ENCODE measurements at regions not wholly inside any gene's neighbourhood (a gene's known extent, or its start where the extent isn't known, plus 50 kb on each side); places are given as distances from the start of the nearest gene placed in this dataset.

DNA sequence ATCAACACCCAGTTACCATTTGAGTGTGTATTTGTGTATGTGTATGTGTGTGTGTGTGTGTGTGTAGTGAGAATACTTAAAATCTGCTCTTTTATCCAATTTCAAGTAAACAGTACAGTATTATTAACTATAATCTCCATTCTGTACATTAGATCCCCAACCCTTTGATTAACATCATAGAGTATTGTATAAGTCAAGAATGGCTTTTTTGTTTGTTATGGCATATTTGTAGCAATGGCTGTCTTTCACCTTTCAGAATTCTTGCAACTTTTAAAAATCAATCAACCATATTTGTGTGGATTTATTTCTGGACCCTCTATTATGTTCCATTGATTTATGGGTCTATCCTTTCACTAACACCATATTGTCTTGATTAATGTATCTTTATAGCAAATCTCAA is 779.3 kb upstream of the MIR17HG start:
- H3K27me3 ChIP-seq (ENCODE audit: insufficient read depth, low read length) = no peaks in the 10 kb centered on the region
- no peak for DNase-seq (ENCODE audit: insufficient read length, low spot score, missing footprints)
- H2AFZ ChIP-seq (ENCODE audit: low read length) = no peak overlapping the region
- no peaks in the 10 kb centered on the region for H3K79me2 ChIP-seq (ENCODE audit: insufficient read depth, low read length)
- H3K9me3 ChIP-seq (ENCODE audit: low read depth, low read length) = no peaks in the 10 kb centered on the region
- no peak overlapping the region for H3K4me3 ChIP-seq (ENCODE audit: insufficient read depth, low read length)
- no peaks in the 10 kb centered on the region for H3K36me3 ChIP-seq (ENCODE audit: insufficient read depth, low read length)
- H3K4me1 ChIP-seq (ENCODE audit: insufficient read depth, low read length) = no peaks in the 10 kb centered on the region
- TF ChIP-seq, protein P1, sequence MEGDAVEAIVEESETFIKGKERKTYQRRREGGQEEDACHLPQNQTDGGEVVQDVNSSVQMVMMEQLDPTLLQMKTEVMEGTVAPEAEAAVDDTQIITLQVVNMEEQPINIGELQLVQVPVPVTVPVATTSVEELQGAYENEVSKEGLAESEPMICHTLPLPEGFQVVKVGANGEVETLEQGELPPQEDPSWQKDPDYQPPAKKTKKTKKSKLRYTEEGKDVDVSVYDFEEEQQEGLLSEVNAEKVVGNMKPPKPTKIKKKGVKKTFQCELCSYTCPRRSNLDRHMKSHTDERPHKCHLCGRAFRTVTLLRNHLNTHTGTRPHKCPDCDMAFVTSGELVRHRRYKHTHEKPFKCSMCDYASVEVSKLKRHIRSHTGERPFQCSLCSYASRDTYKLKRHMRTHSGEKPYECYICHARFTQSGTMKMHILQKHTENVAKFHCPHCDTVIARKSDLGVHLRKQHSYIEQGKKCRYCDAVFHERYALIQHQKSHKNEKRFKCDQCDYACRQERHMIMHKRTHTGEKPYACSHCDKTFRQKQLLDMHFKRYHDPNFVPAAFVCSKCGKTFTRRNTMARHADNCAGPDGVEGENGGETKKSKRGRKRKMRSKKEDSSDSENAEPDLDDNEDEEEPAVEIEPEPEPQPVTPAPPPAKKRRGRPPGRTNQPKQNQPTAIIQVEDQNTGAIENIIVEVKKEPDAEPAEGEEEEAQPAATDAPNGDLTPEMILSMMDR (IDR thresholded peaks at IDR 0.05; ENCODE audit: extremely low read depth, low read depth, low read length) = no peak
- H3K4me2 ChIP-seq (ENCODE audit: insufficient read depth, low read length) = no peak overlapping the region
- H4K20me1 ChIP-seq (ENCODE audit: insufficient read depth, low read length) = no peaks in the 10 kb centered on the region
- H3K27ac ChIP-seq (ENCODE audit: low read depth, low read length) = no peak overlapping the region

DNA sequence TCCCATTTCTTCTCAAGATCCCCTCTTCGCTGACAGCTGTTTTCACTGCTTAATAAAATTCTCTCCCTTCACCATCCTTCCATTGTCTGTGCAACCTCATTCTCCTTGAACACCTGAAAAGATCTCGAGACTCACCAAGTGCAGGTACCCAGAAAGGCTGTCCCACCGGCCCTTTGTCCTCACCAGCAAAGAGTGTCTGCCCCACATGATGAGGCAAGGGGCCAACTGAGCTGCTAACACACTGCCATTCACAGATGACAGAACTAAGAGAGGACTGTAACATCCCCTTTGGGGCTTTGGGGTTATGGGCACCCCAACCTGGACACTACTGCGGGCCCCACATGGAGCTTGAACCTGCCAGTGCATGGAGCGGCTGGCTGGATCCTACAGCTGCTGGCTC is 771.4 kb upstream of the MIR17HG start:
- H3K4me1 ChIP-seq (ENCODE audit: insufficient read depth, low read length) = no peaks in the 10 kb centered on the region

DNA sequence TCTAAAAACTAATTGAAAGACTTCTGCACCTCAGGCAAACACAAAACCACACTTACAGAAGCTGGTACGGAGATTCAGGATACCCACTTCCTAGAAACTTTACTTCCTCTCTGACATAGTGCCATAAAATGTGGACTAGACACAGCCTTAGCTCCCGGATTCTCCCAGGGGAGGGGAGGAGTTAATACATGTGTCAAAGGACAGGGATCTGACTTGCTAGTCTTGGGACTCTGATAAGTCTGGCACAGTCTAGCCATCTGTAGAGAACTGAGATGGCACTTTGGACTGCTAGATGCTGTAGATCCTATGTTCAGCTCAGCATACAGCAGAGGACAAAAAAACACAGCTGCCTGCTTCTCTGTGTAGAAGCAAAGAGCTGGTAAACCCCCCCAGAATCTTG is 769.8 kb upstream of the MIR17HG start:
- Histone ChIP-seq H4K20me1 (ENCODE audit: insufficient read depth, low read length) (no peaks in the 10 kb centered on the region), H3K36me3 (ENCODE audit: insufficient read depth, low read length) (no peaks in the 10 kb centered on the region), H3K79me2 (ENCODE audit: insufficient read depth, low read length) (no peaks in the 10 kb centered on the region), H3K27me3 (ENCODE audit: insufficient read depth, low read length) (no peaks in the 10 kb centered on the region), H3K4me2 (ENCODE audit: insufficient read depth, low read length) (no peak overlapping the region), H3K9me3 (ENCODE audit: low read depth, low read length) (peaks cover 6% of the 10 kb centered on the region), H3K27ac (ENCODE audit: low read depth, low read length) (no peak overlapping the region), H3K4me3 (ENCODE audit: insufficient read depth, low read length) (no peak overlapping the region), H3K4me1 (ENCODE audit: insufficient read depth, low read length) (no peaks in the 10 kb centered on the region), H2AFZ (ENCODE audit: low read length) (no peak overlapping the region)
- no peak for DNase-seq (ENCODE audit: insufficient read length, low spot score, missing footprints)
- TF ChIP-seq, protein P1 (IDR thresholded peaks at IDR 0.05; ENCODE audit: extremely low read depth, low read depth, low read length) = no peak

More for the DNA sequence above, 771.4 kb upstream of the MIR17HG start:
- no peaks in the 10 kb centered on the region for H3K36me3 ChIP-seq (ENCODE audit: insufficient read depth, low read length)
- H3K27me3 ChIP-seq (ENCODE audit: insufficient read depth, low read length) = no peaks in the 10 kb centered on the region
- no peaks in the 10 kb centered on the region for H3K79me2 ChIP-seq (ENCODE audit: insufficient read depth, low read length)
- DNase-seq (ENCODE audit: insufficient read length, low spot score, missing footprints) = no peak
- H3K4me3 ChIP-seq (ENCODE audit: insufficient read depth, low read length) = no peak overlapping the region
- no peak overlapping the region for H2AFZ ChIP-seq (ENCODE audit: low read length)
- H4K20me1 ChIP-seq (ENCODE audit: insufficient read depth, low read length) = no peaks in the 10 kb centered on the region
- TF ChIP-seq, protein P1 (IDR thresholded peaks at IDR 0.05; ENCODE audit: extremely low read depth, low read depth, low read length) = no peak
- no peak overlapping the region for H3K4me2 ChIP-seq (ENCODE audit: insufficient read depth, low read length)
- H3K27ac ChIP-seq (ENCODE audit: low read depth, low read length) = no peak overlapping the region
- peaks cover 6% of the 10 kb centered on the region for H3K9me3 ChIP-seq (ENCODE audit: low read depth, low read length)

DNA sequence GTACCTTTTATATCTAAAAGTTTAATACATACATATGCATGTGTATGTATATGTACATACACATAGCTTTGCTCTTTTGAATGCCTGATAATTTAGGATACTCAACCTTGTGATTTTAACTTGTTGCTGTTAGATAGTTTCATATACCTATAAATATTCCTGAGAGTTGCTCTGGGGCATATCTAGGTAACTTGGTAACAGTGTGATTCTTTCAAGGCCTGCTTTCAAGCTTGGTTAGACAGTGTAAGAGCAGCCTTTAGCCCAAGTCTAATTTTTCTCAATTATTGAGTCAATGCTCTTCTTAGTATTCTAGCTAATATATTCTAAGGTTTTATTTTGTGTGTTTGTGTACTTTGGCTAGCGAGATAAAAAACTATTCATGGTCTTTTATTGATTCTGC is 762.1 kb upstream of the MIR17HG start:
- Histone ChIP-seq H3K79me2 (ENCODE audit: insufficient read depth, low read length) (no peaks in the 10 kb centered on the region), H3K9me3 (ENCODE audit: low read depth, low read length) (no peaks in the 10 kb centered on the region)

More for the DNA sequence above, 762.1 kb upstream of the MIR17HG start:
- Histone ChIP-seq H2AFZ (ENCODE audit: low read length) (no peak overlapping the region), H3K36me3 (ENCODE audit: insufficient read depth, low read length) (no peaks in the 10 kb centered on the region), H3K4me2 (ENCODE audit: insufficient read depth, low read length) (no peak overlapping the region), H3K27ac (ENCODE audit: low read depth, low read length) (no peak overlapping the region), H3K27me3 (ENCODE audit: insufficient read depth, low read length) (no peaks in the 10 kb centered on the region), H4K20me1 (ENCODE audit: insufficient read depth, low read length) (no peaks in the 10 kb centered on the region), H3K4me3 (ENCODE audit: insufficient read depth, low read length) (no peak overlapping the region), H3K4me1 (ENCODE audit: insufficient read depth, low read length) (no peaks in the 10 kb centered on the region)
- TF ChIP-seq, protein P1 (IDR thresholded peaks at IDR 0.05; ENCODE audit: extremely low read depth, low read depth, low read length) = no peak
- no peak for DNase-seq (ENCODE audit: insufficient read length, low spot score, missing footprints)

Measured in osteoblast (primary cell).